ENCODE measurements at regions not wholly inside any gene's neighbourhood (a gene's known extent, or its start where the extent isn't known, plus 50 kb on each side); places are given as distances from the start of the nearest gene placed in this dataset.

DNA sequence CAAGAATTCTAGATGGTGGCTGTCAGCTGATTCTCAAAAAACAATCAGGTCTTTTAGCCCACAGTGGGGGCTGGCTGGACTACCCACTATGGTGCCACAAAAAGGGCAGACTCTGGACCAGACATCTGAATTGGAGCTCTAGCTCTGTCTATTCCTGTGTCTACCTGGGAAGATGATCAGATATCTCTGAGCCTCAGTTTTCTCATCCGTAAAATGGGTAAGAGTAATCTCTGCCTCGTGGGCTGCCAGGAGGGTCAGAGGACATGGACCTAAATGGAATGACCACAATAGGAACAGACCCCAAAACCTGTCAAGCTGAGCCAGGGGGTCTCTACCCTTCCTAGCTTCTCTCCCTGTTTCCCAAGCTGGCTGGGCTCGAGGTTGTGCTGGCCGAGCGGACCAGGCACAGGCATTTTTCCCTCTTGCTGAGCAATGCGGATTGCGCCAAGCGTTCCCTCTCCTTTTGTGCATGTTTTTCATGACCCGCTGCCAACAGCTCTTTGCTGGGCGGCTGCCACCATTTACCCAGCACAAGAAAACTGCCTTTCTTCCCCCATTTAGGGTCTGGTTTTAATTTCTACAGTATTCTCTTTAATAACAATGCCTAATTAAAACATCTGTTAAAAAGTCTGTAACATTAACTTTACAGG is 74.7 kb upstream of the MAFB start:
- TF ChIP-seq POLR2AphosphoS5 (IDR thresholded peaks at IDR 0.05; ENCODE audit: low read depth, low read length) (no peak), POLR2A (IDR thresholded peaks at IDR 0.05; ENCODE audit: low read depth, low read length) (no peak)
